ENCODE measurements at regions not wholly inside any gene's neighbourhood (a gene's known extent, or its start where the extent isn't known, plus 50 kb on each side); places are given as distances from the start of the nearest gene placed in this dataset.

- no peak for DNase-seq (ENCODE audit: low read depth in 3 of 3, low spot score in 2 of 3)
Measured at GRCh38 chr16:55380485-55380884, 56.5 kb downstream of the IRX6 start.

DNA sequence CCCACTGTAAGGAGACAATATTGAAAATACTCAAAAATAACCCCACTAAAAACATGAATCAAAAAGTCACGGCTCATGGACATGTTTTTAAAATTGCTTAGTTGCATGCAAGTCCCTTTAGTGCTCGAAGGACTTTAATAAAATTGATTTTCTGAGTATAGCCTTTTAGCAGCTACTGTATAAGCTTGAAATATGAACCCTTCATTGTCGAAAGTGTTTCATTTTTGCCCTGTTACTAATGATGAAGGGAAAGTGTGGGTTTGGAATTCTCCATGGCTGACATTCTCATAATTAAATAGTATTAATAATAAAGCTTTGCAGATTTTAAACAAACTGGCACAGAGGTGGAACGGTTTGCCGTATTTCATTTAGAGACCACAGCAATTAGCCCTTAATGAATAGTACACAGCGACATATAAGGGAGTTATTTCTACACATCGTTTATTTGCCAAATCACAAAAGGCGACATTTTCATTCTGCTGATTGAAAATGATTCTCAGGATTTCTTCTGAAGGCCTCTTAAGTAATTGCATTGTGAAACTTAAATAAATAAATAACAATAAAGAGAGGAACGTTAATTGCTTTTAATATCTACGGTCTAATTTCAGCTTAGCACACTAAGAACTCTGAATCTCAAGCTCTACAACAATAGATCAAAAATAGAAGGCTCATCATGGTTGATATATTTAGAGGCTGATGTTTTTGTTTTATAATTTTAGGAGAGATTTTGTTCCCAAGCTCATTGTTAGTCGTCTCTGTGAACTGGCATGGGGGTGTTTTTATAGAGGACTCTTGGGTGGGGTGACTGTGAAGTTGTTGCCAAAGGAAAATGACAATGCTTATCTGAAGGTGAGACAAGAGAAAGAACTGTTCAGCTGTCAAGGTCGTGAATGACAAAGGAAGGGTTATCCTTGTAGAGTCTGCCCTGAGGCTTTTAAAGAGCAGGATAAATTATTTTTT, 60.6 kb downstream of the IRX6 start:
- no peak for DNase-seq (ENCODE audit: low read depth in 3 of 3, low spot score in 2 of 3)

DNA sequence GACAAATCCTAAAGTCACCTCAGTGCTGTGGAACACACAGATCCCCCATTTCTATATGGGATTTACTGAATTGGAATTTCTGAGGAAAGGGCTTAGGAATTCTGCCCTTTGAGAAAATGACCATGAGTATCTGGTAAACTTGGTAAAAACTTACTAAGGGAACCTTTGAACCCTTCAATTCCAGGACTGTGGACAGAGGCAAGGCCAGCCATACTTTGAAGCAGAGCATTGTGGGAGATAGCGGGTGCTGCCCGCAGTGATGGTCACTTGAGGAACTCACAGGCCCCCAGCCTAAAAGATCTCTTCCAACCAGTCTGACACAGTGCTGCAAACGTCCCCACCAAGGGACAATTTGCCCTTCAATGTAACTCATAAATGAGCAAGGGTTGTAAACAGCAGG, 61.4 kb downstream of the IRX6 start:
- DNase-seq (ENCODE audit: low read depth in 3 of 3, low spot score in 2 of 3) = no peak

DNA sequence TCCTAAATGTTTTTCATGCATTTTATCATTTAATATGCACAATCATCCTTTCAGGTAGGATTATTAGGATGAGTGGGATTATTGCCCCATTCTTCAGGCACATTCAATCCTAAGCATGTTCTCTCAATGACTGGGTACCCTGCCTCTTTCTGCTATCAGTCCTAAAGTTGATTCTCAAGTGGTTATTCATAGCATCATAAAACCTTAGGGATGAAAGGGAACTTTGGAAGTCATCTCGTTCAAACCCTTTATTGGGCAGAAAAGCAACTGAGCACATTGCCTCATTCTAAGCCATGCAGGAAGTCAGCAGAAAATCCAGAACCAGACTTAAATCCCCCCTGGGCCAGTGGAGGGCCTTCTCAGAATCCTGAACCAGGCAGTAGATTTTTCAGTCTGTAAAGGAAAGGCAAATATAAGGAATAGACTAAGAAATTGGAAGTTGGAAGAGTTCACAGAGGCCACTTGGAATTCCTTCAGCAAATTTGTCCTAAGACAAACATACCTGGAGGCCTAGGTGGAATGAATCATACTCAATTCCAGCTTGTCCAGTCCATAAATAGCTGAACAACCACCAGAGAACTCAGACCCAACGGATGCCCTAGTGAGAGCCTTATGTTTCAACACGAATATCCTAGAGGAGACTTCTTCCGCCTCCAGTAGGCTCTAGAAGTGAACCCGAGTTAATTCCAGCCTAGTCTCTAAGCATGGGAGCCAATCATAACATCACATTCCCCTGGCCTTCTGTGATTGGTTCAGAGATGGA, 62.7 kb downstream of the IRX6 start:
- DNase-seq (ENCODE audit: low read depth in 3 of 3, low spot score in 2 of 3) = no peak

- DNase-seq (ENCODE audit: low read depth in 3 of 3, low spot score in 2 of 3) = no peak
Measured at GRCh38 chr16:55388131-55388862, 64.3 kb downstream of the IRX6 start.

DNA sequence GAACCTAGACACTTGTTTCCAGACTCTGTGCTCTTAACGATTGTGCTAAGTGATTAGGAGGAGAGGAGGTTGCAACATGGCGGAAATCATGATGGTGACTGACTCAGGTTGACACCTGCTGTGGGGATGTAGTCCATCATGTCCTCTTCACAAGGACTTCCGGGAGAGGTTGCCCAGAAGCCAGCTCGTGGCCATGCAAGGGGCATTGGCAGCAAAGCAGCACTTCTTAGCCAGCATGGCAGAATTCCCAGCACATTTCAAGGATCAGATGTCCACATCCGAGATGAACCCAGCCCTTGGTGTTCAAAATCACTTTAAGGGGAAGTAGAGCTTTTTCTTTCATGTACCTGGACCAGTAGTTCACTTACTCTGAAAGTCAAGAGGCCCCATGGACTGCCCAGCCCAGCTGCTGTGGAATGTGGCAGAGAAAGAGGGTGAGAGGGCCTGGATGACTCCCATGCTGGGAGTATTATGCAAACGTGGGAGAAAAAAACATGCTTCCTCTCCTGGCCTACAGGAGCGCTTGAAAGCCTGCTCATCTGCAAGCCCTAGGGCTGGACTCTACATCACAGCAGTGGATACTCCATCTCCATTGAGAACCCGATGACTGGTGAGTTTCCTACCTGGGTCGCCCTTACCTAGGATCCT, 65.5 kb downstream of the IRX6 start:
- DNase-seq (ENCODE audit: low read depth in 3 of 3, low spot score in 2 of 3) = no peak

- DNase-seq (ENCODE audit: low read depth in 3 of 3, low spot score in 2 of 3) = no peak
Measured at GRCh38 chr16:55390630-55391237, 66.7 kb downstream of the IRX6 start.

GRCh38 chr16:55391760-55392375, 67.9 kb downstream of the IRX6 start:
- DNase-seq (ENCODE audit: low read depth in 3 of 3, low spot score in 2 of 3) = no peak

- no peak for DNase-seq (ENCODE audit: low read depth in 3 of 3, low spot score in 2 of 3)
Measured at GRCh38 chr16:55392701-55393100, 68.7 kb downstream of the IRX6 start.

GRCh38 chr16:55393991-55394390, 70.0 kb downstream of the IRX6 start:
- no peak for DNase-seq (ENCODE audit: low read depth in 3 of 3, low spot score in 2 of 3)

GRCh38 chr16:55398762-55399161, 74.8 kb downstream of the IRX6 start:
- no peak for DNase-seq (ENCODE audit: low read depth in 3 of 3, low spot score in 2 of 3)

DNA sequence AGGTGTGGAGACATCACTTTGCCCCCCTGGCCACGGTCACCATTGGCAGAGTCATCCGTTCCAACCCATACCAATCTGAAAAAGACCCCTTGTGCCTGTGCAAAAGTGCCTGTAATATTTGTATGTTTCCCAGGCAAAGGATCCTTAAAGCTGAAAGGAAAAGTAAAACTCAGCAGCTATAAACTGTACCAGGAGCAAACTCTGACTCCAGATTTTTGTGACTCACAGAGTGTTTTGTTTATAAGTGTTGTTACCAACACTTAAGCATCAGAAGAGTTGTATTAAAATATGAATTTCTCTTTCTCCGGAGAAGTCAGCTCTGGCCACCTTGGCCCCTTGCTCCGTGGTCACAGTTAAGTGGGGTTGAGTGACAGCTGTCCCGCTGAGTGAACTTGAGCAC, 75.9 kb downstream of the IRX6 start:
- no peak for DNase-seq (ENCODE audit: low read depth in 3 of 3, low spot score in 2 of 3)

GRCh38 chr16:55401046-55401445, 77.0 kb downstream of the IRX6 start:
- DNase-seq (ENCODE audit: low read depth in 3 of 3, low spot score in 2 of 3) = no peak

GRCh38 chr16:55403464-55403863, 75.5 kb upstream of the MMP2 start:
- DNase-seq (ENCODE audit: low read depth in 3 of 3, low spot score in 2 of 3) = no peak

DNA sequence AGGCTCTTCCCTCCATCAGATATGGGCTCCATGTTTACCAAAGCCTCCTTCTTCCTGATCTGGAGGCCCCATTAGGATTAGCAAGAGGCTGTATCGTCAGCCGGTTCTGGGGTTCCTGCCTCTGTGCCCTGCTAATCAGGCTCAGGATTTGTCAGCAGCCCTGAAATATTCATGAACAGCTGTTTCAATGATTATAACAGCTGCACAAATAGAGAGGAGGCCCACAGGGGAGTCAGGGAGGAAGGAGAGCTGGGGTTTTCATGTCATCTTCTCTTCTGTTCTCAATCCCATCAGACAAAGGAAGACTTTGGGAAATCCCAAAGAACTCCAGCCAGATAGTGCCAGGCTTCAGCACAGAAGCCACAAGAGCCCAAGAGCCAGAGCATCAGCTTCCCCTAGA, 72.3 kb upstream of the MMP2 start:
- DNase-seq (ENCODE audit: low read depth in 3 of 3, low spot score in 2 of 3) = no peak

DNA sequence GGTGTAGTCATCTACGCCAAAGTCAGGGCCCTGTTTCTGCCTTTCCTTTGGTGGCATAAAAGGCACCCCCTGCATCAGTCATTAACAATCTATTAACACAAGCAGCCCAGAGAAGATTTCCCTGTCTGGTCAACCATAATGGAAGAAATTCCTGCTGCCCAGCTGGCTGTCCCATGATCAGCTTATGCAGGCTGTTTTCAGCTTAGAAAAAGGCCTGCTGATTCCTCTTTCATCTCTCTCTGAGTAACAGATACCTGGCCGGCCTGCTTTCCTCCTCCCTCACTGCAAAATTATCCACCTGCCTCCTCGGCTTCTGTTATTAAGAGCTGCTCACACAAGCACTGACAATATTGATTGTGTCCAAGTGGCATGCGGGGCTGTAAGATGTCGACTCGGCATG, 70.3 kb upstream of the MMP2 start:
- DNase-seq (ENCODE audit: low read depth in 3 of 3, low spot score in 2 of 3) = no peak

DNA sequence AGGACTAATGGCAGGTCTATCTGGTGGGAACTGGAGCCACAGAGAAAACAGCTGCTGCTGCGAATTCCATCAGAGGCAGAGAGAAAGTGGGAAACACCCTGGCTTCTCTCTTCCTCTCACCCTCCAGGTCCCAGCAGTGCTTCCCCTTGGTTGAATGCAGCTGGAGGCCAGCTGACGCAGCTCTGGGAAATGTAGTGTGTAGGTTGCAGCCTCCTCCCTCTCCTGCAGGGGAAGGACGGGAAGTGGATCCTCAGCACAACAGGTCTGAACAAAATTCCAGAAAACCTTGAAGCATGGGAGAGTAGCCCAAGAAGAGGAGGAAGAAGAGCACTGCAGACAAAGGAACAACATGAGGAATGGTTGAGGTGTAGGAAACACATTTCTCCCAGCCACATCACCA, 67.8 kb upstream of the MMP2 start:
- no peak for DNase-seq (ENCODE audit: low read depth in 3 of 3, low spot score in 2 of 3)

DNA sequence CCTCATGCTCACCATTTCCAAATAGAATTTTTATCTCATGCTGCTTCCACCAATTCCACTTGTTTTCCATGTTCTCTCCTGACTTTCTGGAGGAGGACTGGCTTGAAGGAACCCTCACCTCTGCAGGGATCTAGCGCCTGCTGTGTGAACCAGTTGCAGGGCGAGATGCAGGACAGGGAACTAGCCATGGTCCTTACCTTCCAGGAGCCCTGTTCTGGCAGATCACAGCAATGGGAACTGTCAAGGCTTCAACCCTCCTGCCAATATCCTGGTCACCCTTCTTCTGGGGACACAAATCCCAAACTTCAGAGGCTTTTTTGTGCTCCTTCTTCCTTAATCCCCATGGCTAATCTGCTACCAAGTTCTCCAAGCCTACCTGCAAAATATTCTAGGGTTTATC, 60.4 kb upstream of the MMP2 start:
- DNase-seq (ENCODE audit: low read depth in 3 of 3, low spot score in 2 of 3) = peak in 1 of 3 donors; percentile 12

DNA sequence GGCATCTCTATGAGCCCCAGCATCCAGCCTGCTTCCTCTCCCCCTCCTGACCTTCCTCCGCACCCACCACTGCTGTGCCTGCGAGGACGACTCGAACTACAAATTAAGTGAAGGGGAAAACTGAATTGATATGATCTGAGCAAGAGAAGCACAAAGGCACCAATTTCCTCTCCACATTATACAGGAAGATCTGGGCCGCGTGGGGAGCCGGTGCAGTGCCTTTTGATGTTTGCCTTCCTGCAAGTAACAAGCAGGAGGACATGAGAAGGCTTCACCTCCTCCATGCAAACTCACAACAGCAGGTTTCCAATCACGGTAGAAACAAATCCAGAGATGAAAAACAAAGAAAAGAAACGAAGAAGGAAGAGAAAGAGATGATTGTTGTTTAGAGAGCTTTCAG, 57.8 kb upstream of the MMP2 start:
- DNase-seq (ENCODE audit: low read depth in 3 of 3, low spot score in 2 of 3) = no peak
